ENCODE measurements at regions not wholly inside any gene's neighbourhood (a gene's known extent, or its start where the extent isn't known, plus 50 kb on each side); places are given as distances from the start of the nearest gene placed in this dataset.
"Not testable (repeated sequence)": the region's sequence is repeated elsewhere in the genome, so short reads cannot be mapped to it uniquely, and the experiment has no call there.

DNA sequence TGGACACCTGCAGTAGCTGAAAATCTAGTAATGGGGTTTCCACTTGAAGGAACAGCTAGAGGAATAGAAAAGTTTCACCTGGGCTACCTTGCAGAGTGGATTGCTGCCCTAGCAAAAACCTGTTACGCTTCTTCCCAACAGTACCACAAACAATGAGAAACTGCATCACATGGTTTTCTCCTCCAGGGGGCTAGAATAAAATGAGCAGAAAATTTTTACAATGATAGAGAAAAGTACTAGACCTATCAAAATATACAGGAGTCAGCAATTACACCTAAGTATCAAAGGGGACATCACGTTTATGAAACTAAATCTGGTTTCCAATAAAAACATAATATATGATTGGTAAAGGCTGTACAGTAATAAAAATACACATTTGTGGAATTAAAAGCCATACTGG is 423.1 kb upstream of the PITX2 start:
- no peak for DNase-seq

DNA sequence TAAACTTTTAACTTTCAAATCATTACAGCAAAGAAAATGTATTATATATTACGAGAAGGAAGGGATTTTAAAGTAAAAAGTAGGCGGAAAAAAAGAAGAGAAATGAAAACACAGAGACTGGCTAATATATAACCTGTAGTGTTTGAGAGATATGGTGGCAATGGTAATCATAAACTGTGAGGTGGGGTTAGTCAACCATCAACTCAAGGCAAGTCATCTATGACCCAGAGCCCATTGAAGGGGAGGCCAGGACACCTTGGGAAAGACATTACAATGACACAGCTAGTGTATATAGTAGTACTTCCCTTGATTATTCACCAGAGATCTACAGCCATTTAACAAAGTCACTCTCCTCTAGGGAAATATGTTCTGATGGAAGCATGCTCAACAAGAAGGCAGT is 423.9 kb upstream of the PITX2 start:
- DNase-seq, result no peak

- no peak for DNase-seq
These were observed 425.4 kb upstream of the PITX2 start for GRCh38 chr4:111048316-111048715.

DNA sequence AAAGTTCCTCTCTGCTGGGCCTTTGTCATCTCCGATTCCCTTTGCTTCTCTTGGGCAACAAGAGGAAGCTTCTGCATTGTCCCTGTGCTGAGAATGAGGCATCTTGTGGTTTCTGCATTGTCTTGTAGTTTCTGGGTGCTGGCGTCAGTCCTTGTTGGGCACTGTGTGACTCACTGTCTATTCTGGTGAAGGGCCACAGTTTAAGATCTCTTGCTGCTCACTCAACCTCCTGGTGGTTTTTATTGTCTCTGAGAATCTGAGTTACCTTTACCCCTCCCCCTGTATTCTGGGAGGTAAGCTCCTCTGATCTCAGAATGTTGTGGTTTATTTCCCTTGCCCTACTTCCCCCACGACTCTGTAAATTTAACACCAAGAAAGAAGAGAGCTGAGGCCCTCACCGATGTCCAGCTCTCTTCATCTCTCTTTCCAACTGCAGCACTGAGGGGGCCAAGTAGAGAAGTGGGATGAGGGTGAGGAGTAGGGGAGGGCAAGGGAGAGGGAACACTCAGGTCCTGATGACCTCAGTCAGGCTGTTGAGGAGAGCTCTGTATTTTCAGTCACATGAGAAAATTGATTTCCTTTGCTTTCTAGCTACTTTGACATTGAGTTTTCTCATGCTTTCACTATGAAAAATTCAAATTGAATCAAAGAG is 441.6 kb upstream of the PITX2 start:
- DNase-seq, result no peak

GRCh38 chr4:111066001-111066400 is 443.1 kb upstream of the PITX2 start:
- no peak for DNase-seq

DNA sequence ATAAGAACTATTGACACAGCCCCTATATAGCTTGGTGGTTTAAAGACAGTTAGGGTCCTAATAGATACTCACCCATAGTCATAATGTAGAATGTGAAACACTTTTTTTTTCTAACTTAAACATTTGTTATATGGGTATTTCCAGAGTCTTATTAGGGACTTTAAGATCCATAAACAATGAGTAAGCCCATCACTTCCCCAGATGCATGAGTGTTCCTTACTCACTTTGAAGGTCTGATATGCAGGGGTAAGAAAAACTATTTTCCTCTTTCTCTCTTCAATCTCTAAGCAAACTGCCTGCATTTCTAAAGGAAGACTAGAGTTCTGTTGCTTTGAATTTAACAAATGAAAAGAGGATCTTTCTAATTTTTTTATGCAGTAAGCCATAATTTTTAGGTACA is 443.6 kb upstream of the PITX2 start:
- no peak for DNase-seq

- DNase-seq, result no peak
These were observed 444.0 kb upstream of the PITX2 start for GRCh38 chr4:111066887-111067286.

GRCh38 chr4:111068883-111069282 is 446.0 kb upstream of the PITX2 start:
- DNase-seq, result no peak

GRCh38 chr4:111070390-111070789 is 447.5 kb upstream of the PITX2 start:
- DNase-seq, result no peak

DNA sequence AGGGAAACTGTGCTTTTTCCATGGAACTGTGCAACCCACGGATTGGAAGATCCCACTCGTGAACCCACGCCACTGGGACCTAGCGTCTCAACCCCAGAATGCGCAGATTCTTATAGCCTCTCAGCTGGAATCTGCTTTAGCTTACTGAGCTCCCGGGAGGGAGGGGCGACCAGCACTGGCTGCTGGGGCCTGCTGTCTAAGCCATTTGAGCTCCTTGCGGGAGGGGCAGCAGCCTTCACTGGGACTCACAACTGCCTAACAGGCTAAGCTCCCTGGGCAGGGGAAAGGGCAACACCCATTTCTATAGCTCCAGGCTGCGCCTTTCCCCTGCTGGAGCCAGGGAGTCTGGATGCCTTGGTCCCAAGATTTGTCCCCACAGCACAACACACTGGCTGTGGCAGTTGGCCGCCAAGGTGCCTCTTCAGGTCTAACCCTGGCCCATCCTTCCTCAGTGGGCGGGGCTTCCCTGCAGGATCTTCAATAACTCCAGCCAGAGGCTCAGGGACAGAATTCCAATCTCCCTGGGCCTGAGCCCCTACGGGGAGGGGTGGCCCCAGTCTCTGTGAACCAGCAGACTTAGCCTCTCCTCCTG is 451.7 kb upstream of the PITX2 start:
- DNase-seq, result no peak

- not testable (repeated sequence) for DNase-seq
These were observed 453.4 kb upstream of the PITX2 start for GRCh38 chr4:111076299-111076698.

GRCh38 chr4:111108153-111108552 is 485.3 kb upstream of the PITX2 start:
- no peak for DNase-seq

- no peak for DNase-seq
These were observed 490.7 kb upstream of the PITX2 start for GRCh38 chr4:111113591-111113990.

DNA sequence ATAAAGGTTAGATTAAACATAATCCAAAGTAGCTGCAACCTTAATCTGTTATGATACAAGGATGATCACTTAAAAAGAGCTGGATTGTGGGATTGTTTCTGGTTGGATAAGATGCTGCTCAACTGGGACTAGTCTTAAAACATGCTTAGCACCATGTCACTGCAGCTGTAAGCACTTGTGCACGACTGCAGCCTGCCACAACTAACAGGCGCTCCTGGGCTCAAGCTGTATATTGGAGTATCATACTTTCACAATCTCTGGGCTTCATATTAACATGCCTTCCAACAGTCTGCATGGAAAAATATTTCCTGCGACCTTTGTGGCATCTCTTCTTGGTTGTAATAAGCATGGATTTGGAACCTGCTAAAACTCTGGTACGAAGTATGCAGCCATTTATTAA is 493.0 kb upstream of the PITX2 start:
- DNase-seq, result no peak

DNA sequence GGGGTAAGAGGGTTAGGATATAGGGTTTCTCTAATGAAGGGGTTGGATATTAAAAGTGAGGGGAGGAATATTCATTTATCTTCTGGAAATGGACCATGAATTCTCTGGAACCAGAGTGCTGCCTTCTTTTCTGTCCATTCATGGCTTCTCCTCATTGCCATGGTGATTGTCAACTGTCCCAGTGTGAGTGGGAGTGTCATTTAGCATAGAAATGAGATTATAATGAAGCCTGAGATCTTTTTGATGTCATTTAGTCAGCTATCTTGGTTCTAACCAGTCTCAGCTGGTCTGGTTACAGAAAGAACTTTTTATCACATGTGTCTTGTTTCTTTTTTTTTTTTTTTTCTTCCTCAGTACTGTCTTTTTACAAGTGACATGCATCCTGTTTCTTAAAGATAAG is 497.3 kb upstream of the PITX2 start:
- DNase-seq, result no peak

DNA sequence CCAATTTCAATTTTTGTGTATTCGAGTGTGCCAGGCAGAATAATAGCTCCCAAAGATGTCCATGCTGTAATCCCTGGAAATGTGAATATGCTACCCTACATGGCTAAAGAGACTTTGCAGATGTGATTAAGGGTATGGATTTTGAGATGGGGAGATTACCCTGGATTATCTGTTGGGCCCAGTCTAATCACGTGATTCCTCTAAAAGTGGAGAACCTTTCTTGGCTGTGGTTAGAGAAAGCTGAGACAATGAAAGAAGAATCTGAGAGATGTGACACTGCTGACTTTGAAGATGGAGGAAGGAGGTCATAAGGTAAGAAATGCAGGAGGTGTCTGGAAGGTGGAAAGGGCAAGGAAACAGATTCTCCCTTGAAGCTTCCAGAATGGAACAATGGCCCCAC is 503.5 kb upstream of the PITX2 start:
- no peak for DNase-seq

GRCh38 chr4:111127841-111128240 is 505.0 kb upstream of the PITX2 start:
- DNase-seq, result no peak

DNA sequence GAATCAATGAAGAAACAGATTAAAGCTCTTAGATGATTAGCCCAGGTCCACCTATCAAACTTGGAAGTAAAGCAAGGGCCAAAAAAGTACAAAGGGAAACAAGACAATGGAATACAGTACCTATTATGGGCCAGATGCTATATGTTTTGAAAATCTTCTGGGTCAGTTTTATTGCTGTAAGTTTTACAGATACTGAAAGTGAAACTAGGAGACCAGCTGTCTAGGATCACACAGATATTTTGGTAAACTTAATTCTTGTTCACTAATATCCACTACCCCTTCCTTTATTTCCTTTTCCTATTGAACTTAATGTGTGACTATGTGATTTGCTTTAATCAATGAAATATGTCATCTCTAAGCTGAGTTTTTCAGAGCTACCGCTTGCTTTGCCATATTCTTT is 505.4 kb upstream of the PITX2 start:
- no peak for DNase-seq

GRCh38 chr4:111136438-111136837 is 513.6 kb upstream of the PITX2 start:
- no peak for DNase-seq

GRCh38 chr4:111136967-111137366 is 514.1 kb upstream of the PITX2 start:
- DNase-seq, result no peak

GRCh38 chr4:111143510-111143909 is 520.6 kb upstream of the PITX2 start:
- DNase-seq, result no peak

- DNase-seq, result no peak
These were observed 532.1 kb upstream of the PITX2 start for GRCh38 chr4:111154934-111155333.

DNA sequence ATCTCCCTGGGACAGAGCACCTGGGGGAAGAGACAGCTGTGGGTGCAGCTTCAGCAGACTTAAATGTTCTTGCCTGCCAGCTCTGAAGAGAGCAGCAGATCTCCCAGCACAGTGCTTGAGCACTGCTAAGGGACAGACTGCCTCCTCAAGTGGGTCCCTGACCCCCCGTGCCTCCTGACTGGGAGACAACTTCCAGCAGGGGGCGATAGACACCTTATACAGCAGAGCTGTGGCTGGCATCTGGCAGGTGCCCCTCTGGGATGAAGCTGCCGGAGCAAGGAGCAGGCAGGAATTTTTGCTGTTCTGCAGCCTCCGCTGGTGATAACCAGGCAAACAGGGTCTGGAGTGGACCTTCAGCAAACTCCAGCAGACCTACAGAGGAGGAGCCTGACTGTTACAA is 541.7 kb upstream of the PITX2 start:
- DNase-seq, result not testable (repeated sequence)

DNA sequence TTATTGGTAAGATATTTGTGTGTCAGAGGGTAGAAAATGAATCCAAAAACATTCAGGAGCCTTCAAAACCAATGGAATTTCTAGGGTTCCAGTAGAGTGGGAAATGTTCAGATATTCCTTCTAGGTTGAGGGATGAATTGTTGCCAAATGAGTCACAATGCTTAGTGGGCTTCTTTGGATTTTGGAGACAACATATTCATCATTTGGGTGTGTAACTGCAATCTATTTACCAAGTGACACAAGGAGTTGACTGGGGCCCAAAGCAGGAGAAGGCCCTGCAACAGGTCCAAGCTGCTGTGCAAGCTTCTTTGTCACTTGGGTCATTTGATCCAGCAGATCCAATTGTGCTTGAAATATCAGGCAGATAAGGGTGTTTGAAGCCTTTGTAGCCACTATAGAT is 551.5 kb upstream of the PITX2 start:
- DNase-seq, result no peak

- DNase-seq, result no peak
These were observed 555.4 kb upstream of the PITX2 start for GRCh38 chr4:111178231-111178630.

All from activated T-cell treated with anti-CD3 and anti-CD28 coated beads, Interleukin-2, amount 50 U/mL, for 48 hours (primary cell).